H1 (cell line): ENCODE measurements at regions not wholly inside any gene's neighbourhood (a gene's known extent, or its start where the extent isn't known, plus 50 kb on each side); places are given as distances from the start of the nearest gene placed in this dataset.

Experiments used
- CREB1 ChIP-seq: IDR thresholded peaks from 2 replicates; pipeline ENCODE4 v1.6.1; 2012; ENCODE audit warnings: inconsistent platforms
- CTCF ChIP-seq, 3 experiments: IDR thresholded peaks; 1 replicate in 2 of 3; 2 replicates in 1 of 3; pipeline versions ENCODE4 v1.5.1 to v1.6.1; 2011; ENCODE audit warnings: low read length in 3 of 3, mild to moderate bottlenecking in 3 of 3, inconsistent platforms in 2 of 3, low read depth in 1 of 3, moderate library complexity in 1 of 3; ENCODE audit not compliant: insufficient read depth in 1 of 3; ENCODE audit errors: control extremely low read depth in 1 of 3
- EP300 ChIP-seq, 2 experiments: IDR thresholded peaks; 1 replicate in 1 of 2; 2 replicates in 1 of 2; pipeline ENCODE4 v1.6.1; 2011 to 2012; ENCODE audit warnings: low read depth in 2 of 2, low read length in 2 of 2, mild to moderate bottlenecking in 2 of 2, borderline replicate concordance in 1 of 2, inconsistent platforms in 1 of 2, moderate library complexity in 1 of 2
- EZH2 ChIP-seq: fragments of 200-600 bp; sonication (generic); IDR thresholded peaks from 2 replicates; pipeline ENCODE4 v1.7.1; 2012; ENCODE audit warnings: low read depth, mild to moderate bottlenecking, moderate library complexity, low read length, inconsistent platforms; ENCODE audit not compliant: severe bottlenecking
- GABPA ChIP-seq: IDR thresholded peaks from 2 replicates; pipeline ENCODE4 v1.6.1; 2011; ENCODE audit warnings: mild to moderate bottlenecking, low read length, moderate library complexity, borderline replicate concordance; ENCODE audit not compliant: insufficient read depth
- HDAC2 ChIP-seq, 2 experiments: fragments of 300-600 bp in 1 of 2; sonication (generic) in 1 of 2; IDR thresholded peaks; 2 replicates each; pipeline ENCODE4 v1.6.1; 2011 to 2012; ENCODE audit warnings: low read depth in 2 of 2, low read length in 2 of 2, mild to moderate bottlenecking in 2 of 2, moderate library complexity in 2 of 2, borderline replicate concordance in 1 of 2, inconsistent platforms in 1 of 2
- MAFK ChIP-seq: IDR thresholded peaks from 2 replicates; pipeline ENCODE4 v1.6.1; 2012; ENCODE audit warnings: low read depth, mild to moderate bottlenecking, improper control_type of control experiment, low read length
- POLR2AphosphoS5 ChIP-seq: IDR thresholded peaks from 2 replicates; pipeline ENCODE4 v1.6.1; 2011; ENCODE audit warnings: low read depth, low read length
- RAD21 ChIP-seq, 2 experiments: IDR thresholded peaks in 1 of 2; conservative IDR thresholded peaks in 1 of 2; 2 replicates each; pipeline ENCODE4 v1.6.1; 2011; ENCODE audit warnings: low read depth in 2 of 2, low read length in 2 of 2, improper control_type of control experiment in 1 of 2, inconsistent platforms in 1 of 2, mild to moderate bottlenecking in 1 of 2, moderate library complexity in 1 of 2
- TAF1 ChIP-seq: IDR thresholded peaks from 2 replicates; pipeline ENCODE4 v1.6.1; 2011; ENCODE audit warnings: mild to moderate bottlenecking, low read depth, low read length

- no peak for TF ChIP-seq MAFK
- TF ChIP-seq GABPA: no peak
- TF ChIP-seq CREB1: no peak
- TF ChIP-seq CTCF (IDR thresholded peaks at IDR 0.05; ENCODE audit: control extremely low read depth in 1 of 3, insufficient read depth in 1 of 3, low read depth in 1 of 3, low read length in 3 of 3): no peak
- TF ChIP-seq RAD21 (IDR thresholded peaks at IDR 0.05 in 1 of 2, conservative IDR thresholded peaks at IDR 0.05 in 1 of 2; ENCODE audit: low read depth in 2 of 2, low read length in 2 of 2): no peak
- TF ChIP-seq POLR2AphosphoS5: no peak
- TF ChIP-seq HDAC2 (IDR thresholded peaks at IDR 0.05; ENCODE audit: borderline replicate concordance in 1 of 2, low read depth in 2 of 2, low read length in 2 of 2): no peak
- no peak for TF ChIP-seq TAF1
- TF ChIP-seq EP300 (IDR thresholded peaks at IDR 0.05; ENCODE audit: borderline replicate concordance in 1 of 2, low read depth in 2 of 2, low read length in 2 of 2): no peak
- TF ChIP-seq EZH2: no peak
Measured at GRCh38 chr5:87886164-87886563, 382.5 kb downstream of the TMEM161B start.
